Dedifferentiated amniotic fluid mesenchymal stem cell (primary cell): ENCODE measurements at regions not wholly inside any gene's neighbourhood (a gene's known extent, or its start where the extent isn't known, plus 50 kb on each side); places are given as distances from the start of the nearest gene placed in this dataset.
A peak's percentile ranks its signal among the peaks of the same experiment; 100 is the strongest.

Experiments used
- DNase-seq: peaks from one replicate; pipeline ENCODE4 v3.0.0-alpha.2; 2016; ENCODE audit errors: extremely low spot score

DNA sequence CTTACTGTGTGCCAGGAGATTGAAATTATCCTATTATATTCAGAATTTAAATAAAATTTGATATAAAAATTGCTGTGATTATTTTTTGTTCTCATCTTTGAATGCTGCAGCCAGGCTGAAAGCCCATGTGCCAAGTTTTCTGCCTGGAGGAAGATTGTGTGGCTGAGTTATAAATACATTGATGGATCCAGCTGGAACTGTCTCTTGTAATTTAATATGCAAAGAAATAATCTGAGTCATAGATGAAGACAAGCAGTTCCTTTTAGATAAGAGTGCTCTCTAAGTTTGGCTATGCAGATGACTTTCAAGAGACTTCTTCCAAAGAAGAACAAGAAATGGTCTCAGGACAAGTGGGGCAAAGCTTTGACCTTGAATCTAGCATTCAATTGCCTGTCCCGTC, 871.0 kb downstream of the CDH11 start:
- peak; percentile 26 for DNase-seq

DNA sequence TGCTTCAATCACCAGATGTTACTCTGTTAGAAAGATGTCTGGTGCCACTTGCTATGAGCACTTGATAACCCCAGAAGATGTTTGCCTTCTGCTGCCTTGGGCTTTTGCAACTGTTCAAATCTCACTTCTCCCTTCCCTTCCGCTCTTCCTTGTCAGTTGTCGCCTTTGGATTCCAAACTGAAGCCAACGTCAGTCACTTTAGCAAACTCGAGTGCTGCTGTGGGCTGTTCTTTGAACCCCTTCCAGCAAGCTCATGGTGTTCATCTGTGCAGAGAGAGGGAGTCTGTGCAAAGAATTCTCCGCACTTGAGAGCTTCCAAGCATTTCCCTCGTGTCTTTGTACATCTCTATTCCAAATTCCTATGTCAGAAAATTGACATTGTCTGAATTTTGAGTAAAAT, 879.4 kb downstream of the CDH11 start:
- no peak for DNase-seq

DNA sequence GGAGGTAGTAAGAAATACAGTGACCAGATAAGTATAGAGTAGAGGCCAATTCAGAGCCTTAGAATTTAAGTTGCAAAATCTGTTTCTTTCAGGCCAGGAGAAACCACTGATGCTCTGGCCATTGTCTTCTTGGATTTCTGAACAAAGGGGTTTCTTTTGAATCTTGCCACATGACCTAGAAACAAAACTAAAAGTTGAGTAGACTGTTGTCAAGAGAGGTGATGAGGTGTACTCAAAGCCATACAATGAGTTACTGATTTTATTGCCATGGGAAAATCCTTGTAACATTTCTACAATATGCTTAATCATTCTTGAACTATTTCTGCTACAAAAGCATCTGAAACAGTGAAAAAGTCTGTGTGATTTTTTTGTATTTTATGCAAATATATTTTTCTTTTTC, 881.3 kb downstream of the CDH11 start:
- DNase-seq = no peak

DNA sequence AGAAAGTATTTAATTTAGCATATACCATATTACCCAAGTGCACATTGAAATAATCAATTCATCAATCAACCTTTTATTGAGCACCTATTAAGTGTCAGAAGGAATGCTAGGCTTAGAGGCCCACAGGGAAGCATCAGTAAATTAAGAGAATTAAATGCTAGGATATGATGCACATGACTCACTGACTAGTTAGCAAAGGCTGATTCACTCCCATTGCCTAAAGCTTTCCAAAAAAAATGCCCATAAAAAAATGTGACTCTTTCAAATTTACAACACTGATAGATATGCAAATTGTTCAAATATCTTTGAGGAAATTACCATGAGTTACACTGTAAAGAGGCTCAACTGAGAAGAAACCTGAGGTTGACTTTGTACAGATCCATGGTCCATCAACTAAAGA, 883.3 kb downstream of the CDH11 start:
- DNase-seq = no peak

DNA sequence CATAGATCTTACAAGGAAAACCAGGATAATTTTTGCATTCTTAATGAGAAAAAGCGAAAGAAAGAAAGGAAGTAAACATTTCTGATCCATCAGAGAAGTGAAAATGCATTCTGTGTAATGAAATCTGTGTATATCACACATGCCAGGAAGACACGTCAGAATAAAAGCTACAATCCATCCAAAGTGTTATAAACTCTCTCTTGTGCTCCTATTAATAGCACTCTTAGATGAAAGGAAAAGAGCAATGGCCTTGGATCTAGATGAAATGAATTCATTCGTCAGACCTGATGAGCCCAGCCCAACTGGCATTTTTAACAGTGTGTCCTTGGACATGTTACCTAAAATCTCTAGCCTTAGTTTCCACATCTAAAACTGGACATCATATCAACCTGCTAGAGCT, 885.5 kb downstream of the CDH11 start:
- no peak for DNase-seq

DNA sequence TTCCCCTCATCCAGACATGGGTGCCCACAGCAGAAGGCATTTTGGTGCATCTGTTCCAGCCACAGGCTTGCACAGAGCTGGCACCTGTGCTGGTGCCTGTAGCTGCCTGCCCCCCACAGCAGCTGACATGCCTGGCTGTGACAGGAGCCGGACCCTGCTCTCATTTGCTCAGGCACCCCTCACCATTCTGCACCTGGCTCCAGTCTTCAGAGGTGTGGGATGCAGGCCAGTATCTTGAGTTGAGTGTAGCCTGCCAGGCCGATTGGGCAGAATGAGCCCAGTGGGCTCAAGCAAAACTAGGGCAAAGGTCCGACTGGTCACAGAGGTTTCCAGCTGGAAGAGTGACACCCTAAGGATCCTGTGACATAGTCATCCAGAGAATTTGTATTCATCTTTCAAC, 887.7 kb downstream of the CDH11 start:
- no peak for DNase-seq

DNA sequence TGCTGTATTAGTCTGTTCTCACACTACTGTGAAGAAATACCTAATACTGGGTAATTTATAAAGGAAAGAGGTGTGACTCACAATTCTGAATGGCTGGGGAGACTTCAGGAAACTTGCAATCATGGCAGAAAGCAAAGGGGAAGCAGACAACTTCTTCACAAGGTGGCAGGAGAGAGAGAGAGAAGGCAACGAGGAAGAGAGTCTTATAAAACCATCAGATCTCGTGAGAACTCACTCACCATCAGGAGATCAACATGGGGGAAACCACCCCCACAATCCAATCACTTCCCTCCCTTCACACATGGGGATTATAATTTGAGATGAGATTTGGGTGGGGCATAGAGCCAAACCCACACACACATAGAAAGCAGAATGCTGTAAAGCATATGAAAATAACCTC, 896.2 kb downstream of the CDH11 start:
- DNase-seq = no peak

DNA sequence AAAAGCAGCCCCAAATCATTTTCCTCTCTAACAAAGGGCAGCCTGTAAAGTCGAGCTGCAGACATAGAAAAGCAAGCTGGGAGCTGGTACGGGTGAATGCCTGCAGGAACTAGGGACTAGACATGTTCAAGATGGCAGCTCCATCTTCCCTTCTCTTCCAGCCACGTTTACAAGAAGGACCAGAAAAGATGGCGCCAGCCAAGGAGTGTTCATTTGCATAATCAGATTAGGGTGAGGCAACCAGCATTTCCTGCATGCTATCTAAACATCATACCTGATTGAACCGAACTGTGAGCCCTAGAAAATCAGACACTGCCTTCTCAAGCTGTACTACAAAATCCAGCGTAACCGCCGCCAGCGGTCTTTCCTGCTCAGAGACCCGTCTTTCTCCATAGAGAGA, 896.8 kb downstream of the CDH11 start:
- DNase-seq = no peak

DNA sequence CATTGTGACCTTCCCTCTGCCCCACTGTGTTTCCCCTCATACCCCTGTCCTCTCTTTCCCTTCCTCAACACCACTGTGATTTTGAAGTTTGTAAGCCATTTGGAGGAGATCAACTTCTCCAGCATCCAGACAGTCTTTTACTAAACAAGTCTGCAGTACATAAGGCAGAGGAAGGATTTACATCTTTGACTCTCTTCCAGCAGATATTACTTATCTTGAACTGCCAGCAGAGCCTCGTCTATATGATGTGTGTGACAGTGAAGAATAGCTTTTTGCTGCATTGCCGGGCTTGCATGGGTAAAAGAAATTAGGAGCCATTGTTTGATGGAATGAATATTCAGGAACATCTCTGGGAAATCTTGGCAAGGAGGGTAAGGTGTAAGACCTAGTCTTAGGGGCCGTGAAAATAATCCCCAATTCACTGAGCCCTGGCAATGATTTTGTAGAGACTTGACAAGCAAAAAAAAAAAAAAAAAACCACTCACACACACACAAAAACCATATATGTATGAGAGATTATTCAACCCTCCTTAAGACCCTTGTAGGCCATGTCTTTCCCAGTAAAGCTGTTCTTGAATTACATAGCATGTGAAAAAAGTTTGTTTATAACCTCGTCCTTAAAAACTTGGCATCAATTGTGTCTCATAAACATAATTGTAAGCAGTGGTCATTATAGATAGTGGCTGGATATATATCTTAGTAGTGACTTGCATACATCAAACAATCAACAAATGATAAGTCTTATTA, 903.9 kb downstream of the CDH11 start:
- DNase-seq = no peak

DNA sequence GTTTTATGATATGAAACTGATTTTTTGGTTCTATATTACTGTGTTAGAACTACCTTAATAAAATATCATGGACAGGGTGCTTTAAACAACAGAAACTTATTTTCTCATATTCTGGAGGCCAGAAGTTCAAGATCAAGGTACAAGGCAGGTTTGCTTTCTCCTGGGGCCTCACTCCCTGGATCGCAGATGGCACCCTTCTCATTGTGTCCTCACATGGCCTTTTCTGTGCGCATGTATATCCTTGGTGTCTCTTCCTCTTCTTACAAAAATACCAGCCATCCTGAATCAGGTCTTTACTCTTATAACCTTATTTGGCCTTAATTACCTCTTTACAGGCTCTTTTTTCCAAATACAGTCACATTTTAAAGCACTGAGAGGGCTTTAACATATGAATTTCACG, 906.1 kb downstream of the CDH11 start:
- no peak for DNase-seq

DNA sequence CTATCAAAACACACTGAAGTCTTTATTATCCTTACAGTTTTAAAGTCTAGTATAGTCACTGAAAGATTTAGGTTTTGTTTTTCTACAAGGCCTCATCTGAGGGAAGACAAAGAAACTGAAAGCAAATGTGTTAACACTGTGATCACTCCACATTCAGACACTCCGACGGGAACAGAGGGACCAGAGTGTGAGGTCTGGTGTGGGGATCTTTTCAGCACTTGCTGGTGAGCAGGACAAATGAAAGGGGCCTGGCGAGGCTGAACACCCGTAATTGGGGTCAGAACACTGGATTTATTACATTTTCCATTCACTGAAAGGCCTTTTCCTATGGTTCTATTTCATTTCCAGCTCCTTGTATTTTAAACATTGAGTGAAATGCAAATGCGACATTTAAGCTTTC, 910.5 kb downstream of the CDH11 start:
- DNase-seq = no peak

DNA sequence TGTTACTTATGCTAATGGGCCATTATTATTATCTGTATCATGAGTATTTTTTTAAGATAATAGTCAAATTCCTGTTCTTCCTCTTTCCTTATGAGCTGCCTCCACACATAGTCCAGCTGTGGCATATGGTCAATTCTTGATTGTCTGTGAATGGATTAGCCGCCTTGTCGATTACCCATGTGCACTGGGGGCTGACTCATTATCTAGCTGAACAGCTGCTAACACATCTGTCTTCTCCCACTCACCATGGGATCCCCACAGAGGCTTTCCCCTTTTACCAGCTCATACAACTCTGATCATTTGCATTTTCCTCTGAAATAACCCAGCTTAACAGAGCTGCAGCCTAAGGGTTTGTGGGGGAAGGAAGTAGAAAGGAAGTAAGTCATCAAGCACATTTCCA, 915.0 kb downstream of the CDH11 start:
- DNase-seq = no peak

DNA sequence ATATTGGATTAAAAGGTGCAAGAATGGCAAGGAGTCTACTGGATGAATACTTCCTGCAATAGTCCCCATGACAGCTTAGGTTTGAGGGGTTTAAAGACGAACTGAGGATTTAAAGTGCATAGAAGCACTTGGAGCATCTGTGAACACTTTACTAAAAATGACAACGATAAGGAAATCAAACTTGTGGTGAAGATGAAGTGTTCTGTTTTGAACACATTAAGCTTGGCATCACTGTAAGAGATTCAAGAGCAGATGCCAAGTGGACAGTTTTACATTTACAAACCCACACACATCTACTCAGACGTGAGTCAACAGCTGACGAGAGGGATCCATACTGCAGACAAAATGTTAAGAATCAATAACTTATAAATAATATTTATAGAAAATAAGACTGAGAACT, 918.7 kb downstream of the CDH11 start:
- DNase-seq = no peak

DNA sequence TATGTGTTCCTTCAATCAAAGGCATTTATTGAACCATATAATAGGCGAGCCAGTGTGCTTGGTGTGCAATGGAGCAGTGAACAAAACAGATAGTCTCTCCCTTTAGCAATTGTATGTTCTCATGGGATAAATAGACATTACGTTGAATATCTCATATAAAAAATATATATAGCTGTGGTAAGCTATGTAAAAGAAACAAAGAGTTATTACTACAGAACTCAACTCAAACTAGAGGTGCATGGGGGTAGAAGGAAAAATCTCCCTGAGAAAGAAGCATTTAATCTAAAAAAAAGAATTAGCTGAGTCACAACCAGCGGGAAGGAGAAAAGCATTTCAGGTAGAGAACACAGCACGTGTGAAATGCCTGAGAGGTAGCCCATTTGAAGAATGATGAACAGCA, 919.3 kb downstream of the CDH11 start:
- DNase-seq = no peak

DNA sequence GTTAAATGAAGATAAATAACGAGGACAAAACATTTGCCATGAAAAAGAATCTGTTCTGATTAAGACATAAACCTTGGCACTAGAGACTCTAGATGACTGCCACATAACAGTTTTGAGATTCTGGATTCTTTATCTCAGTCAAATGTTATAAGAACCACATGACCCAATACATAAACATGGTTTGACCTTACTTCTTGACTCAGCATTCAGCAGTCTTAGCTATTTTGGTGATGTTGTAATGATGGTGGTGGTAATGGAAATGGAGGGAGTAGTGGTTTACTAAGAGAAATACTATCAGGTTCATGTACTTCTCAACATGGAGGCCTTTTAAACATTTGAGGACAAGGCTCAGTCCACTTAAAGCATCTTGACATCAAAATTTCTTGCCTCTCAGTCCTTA, 925.4 kb downstream of the CDH11 start:
- DNase-seq = peak; percentile 19

DNA sequence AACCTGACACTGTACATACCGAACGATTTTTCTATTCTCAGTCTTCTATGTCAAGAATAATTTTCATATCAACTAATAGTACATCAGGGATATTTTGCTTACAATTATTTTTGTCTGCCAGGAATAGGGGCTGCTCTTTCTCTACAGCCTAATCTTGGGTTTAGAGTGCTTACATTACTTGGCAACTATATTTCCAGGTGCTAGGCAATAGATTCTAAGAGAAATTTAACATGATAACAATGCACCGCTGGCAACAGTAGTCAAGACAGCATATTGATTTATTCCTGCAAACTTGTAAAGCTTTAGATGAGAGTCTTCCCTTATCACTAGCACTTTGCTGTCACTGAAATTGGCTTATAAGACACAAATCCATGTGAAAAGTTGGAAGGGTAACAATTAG, 935.9 kb downstream of the CDH11 start:
- DNase-seq = no peak

DNA sequence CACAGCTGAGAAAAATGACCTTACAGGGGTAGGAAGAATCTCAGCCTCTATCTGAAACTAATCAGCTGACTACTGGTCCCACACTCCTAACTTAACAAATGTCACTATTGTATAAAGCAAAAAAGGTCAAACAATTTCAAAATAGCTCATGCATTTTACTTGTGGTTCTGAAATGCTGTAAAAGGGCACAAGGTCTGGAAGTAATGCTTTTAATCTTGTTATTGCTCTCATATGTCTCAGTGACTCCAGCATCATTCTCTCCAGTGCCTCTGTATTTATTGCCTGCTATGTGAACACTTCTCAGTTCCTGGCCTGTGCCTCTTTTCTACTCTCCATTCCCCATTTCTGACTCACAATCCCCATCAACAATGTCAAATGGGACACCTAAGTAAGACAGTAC, 937.7 kb downstream of the CDH11 start:
- DNase-seq = no peak

DNA sequence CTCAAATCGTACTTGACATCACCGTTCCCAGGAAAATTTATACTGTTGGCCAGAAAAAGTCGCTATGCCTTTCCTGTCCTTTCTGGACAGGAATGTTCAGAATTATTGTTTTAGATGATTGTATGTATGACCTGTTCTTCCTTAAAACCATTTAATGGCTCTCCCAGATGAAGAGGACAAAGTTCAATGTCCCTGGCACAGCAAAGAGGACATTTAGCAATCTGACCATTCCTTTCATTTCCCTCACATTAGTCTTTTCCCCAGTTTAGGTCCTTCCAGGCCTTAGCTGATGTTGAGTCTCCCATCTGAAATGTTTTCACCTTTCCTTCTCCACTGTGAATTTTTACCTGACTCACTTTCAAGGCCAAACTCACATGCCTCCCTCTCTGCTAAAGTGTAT, 938.9 kb downstream of the CDH11 start:
- DNase-seq = no peak

DNA sequence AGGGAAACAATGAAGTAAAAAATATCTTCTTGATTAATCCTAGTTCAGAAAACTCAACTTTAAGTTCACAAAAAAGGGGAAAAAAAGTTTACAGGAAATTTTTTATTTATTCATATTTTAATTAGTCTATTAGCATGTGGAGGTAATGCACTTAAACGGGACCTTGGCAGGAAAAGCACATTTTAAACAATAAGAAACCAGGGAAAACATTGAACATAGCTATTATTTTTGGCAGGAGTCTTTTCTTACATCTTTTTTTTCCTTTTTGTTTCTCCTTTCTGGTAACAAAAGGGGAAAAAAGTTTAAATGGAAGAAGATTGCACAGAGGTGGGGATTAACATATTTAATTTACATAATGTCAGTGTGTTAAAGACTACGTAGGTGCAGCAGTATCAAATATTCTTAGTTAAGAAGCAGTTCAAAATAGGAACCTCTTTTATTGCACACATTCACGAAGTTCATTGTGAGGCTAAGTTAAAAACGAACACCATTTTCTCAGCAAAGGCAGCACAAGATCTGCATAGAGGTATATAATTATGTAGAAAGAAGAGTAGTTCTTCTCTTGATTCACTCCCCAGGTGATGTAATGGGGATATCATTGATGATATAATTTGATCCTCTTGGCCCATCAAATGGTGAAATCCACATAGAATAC, 940.5 kb downstream of the CDH11 start:
- DNase-seq = no peak

DNA sequence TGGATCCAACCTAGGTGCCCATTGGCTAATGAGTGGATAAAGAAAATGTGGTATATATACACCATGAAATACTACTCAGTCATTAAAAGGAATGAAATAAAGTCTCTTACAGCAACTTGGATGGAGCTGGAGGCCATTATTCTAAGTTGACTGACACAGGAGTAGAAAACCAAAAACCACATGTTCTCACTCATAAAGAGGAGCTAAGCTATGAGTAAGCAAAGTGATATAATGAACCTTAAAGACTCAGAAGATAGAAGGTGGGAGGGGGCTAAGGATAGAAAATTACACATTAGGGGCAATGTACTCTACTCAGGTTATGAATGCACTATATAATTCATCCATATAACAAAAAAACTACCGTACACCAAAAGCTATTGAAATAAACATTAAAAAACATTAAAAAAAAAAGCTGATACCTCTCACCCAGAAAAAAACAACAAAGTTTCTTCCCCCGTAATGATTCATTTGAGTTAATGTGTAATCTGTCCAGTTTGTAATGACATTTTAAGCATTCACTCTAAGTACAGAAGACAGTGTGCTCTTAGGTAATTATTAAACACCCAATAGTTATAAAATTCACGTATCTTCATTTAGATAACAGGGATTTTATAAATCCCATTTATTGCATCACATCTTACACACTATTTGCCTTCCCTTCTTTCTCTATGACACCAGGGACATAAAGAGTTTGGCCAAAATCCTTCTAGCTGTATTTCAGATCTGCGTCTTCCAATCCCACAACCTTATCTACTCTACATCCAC, 941.5 kb downstream of the CDH11 start:
- DNase-seq = no peak

DNA sequence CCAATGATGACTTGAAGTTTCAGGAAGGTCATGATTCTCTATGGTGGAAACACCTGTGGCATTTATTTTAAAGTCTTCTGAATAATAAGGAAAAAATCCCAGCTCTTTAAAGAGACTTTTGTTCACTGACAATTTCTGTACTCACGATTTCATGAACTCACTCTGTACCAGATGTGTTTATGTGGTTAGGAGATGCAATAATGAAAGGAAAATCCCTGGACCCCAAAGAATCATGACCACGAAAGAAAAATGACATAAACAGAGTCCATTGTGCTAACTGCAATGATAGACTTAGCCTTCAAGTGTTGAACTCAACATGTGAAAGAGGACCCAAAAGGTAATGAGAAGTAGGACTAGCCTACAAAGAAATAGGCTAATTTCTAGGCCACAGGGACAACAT, 947.5 kb downstream of the CDH11 start:
- no peak for DNase-seq

DNA sequence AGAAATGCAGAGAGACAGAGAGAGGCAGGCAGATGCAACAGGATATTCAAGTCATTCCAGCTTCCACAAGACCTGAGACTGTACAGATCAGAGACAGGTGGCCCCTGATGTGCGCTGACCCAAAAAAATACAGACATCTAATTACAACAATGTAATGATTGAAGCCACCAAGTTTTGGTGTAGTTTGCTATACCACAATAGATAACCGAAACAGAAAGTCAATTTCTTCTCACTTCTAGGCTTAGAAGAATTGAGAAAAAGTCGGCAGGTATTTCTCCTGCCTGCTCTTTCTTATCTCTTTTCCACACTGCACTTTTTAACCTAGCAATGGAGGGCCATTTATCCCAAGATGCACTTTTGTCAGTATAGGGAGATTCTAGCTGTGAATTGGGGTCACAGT, 949.2 kb downstream of the CDH11 start:
- no peak for DNase-seq

DNA sequence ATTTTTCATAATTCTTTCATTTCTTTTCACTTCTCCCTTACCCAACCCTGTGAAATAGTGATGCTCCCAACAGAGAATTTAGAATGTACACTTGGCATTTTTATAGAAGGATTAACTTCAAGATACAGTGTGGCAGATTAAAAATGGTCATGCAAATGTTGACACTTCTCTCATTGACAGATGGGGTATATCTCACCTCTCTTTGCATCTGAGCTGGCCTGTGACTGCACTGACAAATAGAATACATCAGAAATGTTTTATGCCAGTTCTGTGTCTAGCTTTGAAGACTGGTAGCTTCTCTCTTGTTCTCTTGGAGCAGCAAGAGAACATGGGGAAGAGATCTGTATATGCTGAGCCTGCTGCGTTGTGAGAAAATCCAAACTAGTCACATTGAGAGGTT, 949.6 kb downstream of the CDH11 start:
- no peak for DNase-seq
